Islet precursor cell (in vitro differentiated cells): ENCODE measurements at regions not wholly inside any gene's neighbourhood (a gene's known extent, or its start where the extent isn't known, plus 50 kb on each side); places are given as distances from the start of the nearest gene placed in this dataset.

Experiments
- DNase-seq: peaks from one replicate; pipeline ENCODE4 v3.0.0-alpha.2; 2018

GRCh38 chr1:182735343-182735742, 51.0 kb upstream of the RGS8 start:
- DNase-seq = no peak

GRCh38 chr1:182739545-182739944, 50.0 kb upstream of the NPL start:
- DNase-seq = peak; percentile 85
